ENCODE measurements at regions not wholly inside any gene's neighbourhood (a gene's known extent, or its start where the extent isn't known, plus 50 kb on each side); places are given as distances from the start of the nearest gene placed in this dataset.

DNA sequence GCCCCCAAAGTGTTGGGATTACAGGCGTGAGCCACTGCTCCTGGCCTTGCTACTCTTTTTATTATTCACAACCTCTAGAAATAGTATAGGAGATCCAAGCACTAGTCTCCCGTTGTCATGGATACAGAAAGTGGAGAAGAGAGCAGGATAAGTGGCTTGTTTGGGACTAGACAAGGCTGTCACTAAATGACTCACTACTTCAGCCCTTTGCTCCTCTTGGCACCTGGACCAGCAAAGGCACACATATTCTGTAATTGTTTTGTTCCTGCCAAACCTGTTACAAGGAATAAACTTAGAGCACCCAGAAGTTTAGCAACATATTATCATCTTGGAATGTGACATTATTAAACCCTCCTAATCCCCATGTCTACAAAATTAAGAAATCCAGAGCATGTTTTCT, 427.2 kb upstream of the THBS1 start:
- H3K4me2 ChIP-seq (ENCODE audit: insufficient read depth in 1 of 2, low read depth in 2 of 2, low read length in 2 of 2): no peak overlapping the region
- no peak overlapping the region for H4K91ac ChIP-seq (replicated peaks; ENCODE audit: insufficient read length, low read length)
- ChIA-PET CTCF (ENCODE audit: partially characterized antibody) (interaction anchor here (0.7 to 1.1 kb wide), 7 partner anchors 18 to 446 kb away, joined by 3 read pairs; partner anchors contain the start of gene THBS1), POLR2A (ENCODE audit: partially characterized antibody) (interaction anchor here (1.1 kb wide), 1 partner anchor 427 kb away, joined by 7 read pairs; the partner anchor contains the start of gene THBS1)
- no peak overlapping the region for H3K23ac ChIP-seq (ENCODE audit: insufficient read length)
- no peak overlapping the region for H2BK120ac ChIP-seq (replicated peaks; ENCODE audit: low read depth, low read length)
- no peaks in the 10 kb centered on the region for H3K9me3 ChIP-seq (ENCODE audit: insufficient read depth in 2 of 2, low read depth in 1 of 2, low read length in 1 of 2)
- H3K4me3 ChIP-seq (ENCODE audit: extremely low read depth in 1 of 4, insufficient read depth in 2 of 4, low read depth in 3 of 4, low read length in 4 of 4): no peak overlapping the region
- H2BK15ac ChIP-seq (ENCODE audit: low read length): no peak overlapping the region
- no peak overlapping the region for H4K5ac ChIP-seq (ENCODE audit: insufficient read length, low read depth, low read length)
- no peak overlapping the region for H3K4ac ChIP-seq (replicated peaks; ENCODE audit: insufficient read length, low read depth, low read length)
- H4K20me1 ChIP-seq (replicated peaks in 1 of 2; ENCODE audit: control insufficient read depth in 1 of 2, insufficient read depth in 2 of 2, low read length in 2 of 2): no peaks in the 10 kb centered on the region
- no peak overlapping the region for H3K56ac ChIP-seq (replicated peaks; ENCODE audit: insufficient read length, low read depth, low read length)
- H3K36me3 ChIP-seq (ENCODE audit: control insufficient read depth in 2 of 4, insufficient read depth in 4 of 4, low read length in 3 of 4): no peaks in the 10 kb centered on the region
- H3K14ac ChIP-seq (ENCODE audit: insufficient read length): no peak overlapping the region
- DNase-seq (ENCODE audit: low read depth in 1 of 2, low spot score in 2 of 2) (no peak), FAIRE-seq (no peak)
- H2BK12ac ChIP-seq (ENCODE audit: low read depth, low read length): no peak overlapping the region
- no peak overlapping the region for H2BK5ac ChIP-seq (ENCODE audit: low read depth, low read length)
- H4K8ac ChIP-seq (ENCODE audit: extremely low read depth, insufficient read depth, low read length): no peak overlapping the region
- H3K79me1 ChIP-seq (ENCODE audit: low read depth, low read length): no peaks in the 10 kb centered on the region
- no peak overlapping the region for H3K18ac ChIP-seq (ENCODE audit: extremely low read depth, low read length)
- H3K9ac ChIP-seq (replicated peaks in 1 of 4; ENCODE audit: extremely low read depth in 1 of 4, low read depth in 3 of 4, low read length in 3 of 4): no peak overlapping the region
- H3K23me2 ChIP-seq (ENCODE audit: low read depth, low read length): no peaks in the 10 kb centered on the region
- no peak overlapping the region for H2AFZ ChIP-seq (ENCODE audit: low read length)
- no peak overlapping the region for H2AK5ac ChIP-seq (ENCODE audit: low read depth, low read length)
- 91% methylated on average over 2 of the region's 2 CpGs; no CpG with 5 or more reads in 1 of the 2 experiments for WGBS, 2 experiments (ENCODE audit: extremely low coverage in 1 of 2, insufficient coverage in 1 of 2, insufficient read length in 1 of 2, insufficient replicate concordance in 2 of 2, low coverage in 1 of 2, low lambda C conversion rate in 2 of 2, missing lambda C conversion rate in 1 of 2)
- no peak overlapping the region for H2BK20ac ChIP-seq (ENCODE audit: low read length)
- no peaks in the 10 kb centered on the region for H3K79me2 ChIP-seq (ENCODE audit: control insufficient read depth in 1 of 2, insufficient read depth in 2 of 2, low read length in 2 of 2)
- H3K27ac ChIP-seq (ENCODE audit: low read depth, low read length): no peak overlapping the region
- peaks cover 0 to 3% (median 0%) of the 10 kb centered on the region in 4 experiments; a peak in 1 of 7 replicates for H3K4me1 ChIP-seq (replicated peaks in 1 of 4; ENCODE audit: control insufficient read depth in 3 of 4, insufficient read depth in 4 of 4, low read length in 3 of 4)
- no peaks in the 10 kb centered on the region for H3K27me3 ChIP-seq (replicated peaks in 1 of 4; ENCODE audit: control insufficient read depth in 3 of 4, extremely low read depth in 1 of 4, insufficient read depth in 3 of 4, low read length in 3 of 4)
- TF ChIP-seq HDAC6 (IDR thresholded peaks at IDR 0.05; ENCODE audit: low read depth, low read length): no peak
- TF ChIP-seq, protein P1, sequence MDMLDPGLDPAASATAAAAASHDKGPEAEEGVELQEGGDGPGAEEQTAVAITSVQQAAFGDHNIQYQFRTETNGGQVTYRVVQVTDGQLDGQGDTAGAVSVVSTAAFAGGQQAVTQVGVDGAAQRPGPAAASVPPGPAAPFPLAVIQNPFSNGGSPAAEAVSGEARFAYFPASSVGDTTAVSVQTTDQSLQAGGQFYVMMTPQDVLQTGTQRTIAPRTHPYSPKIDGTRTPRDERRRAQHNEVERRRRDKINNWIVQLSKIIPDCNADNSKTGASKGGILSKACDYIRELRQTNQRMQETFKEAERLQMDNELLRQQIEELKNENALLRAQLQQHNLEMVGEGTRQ (IDR thresholded peaks at IDR 0.05; ENCODE audit: low read length): no peak
- TF ChIP-seq CREB1 (IDR thresholded peaks at IDR 0.05): no peak
- no peak for TF ChIP-seq HDAC2 (IDR thresholded peaks at IDR 0.05; ENCODE audit: borderline replicate concordance in 1 of 2, low read depth in 2 of 2, low read length in 2 of 2)
- TF ChIP-seq ASH2L (IDR thresholded peaks at IDR 0.05; ENCODE audit: low read length): no peak
- TF ChIP-seq, protein P2, sequence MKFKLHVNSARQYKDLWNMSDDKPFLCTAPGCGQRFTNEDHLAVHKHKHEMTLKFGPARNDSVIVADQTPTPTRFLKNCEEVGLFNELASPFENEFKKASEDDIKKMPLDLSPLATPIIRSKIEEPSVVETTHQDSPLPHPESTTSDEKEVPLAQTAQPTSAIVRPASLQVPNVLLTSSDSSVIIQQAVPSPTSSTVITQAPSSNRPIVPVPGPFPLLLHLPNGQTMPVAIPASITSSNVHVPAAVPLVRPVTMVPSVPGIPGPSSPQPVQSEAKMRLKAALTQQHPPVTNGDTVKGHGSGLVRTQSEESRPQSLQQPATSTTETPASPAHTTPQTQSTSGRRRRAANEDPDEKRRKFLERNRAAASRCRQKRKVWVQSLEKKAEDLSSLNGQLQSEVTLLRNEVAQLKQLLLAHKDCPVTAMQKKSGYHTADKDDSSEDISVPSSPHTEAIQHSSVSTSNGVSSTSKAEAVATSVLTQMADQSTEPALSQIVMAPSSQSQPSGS (IDR thresholded peaks at IDR 0.05; ENCODE audit: low read length): no peak
- TF ChIP-seq ZNF274 (IDR thresholded peaks at IDR 0.05; ENCODE audit: borderline replicate concordance, extremely low read depth, low read length): no peak
